Inferior parietal cortex (tissue), 1 donor: ENCODE measurements at regions not wholly inside any gene's neighbourhood (a gene's known extent, or its start where the extent isn't known, plus 50 kb on each side); places are given as distances from the start of the nearest gene placed in this dataset.
"Not testable (repeated sequence)": the region's sequence is repeated elsewhere in the genome, so short reads cannot be mapped to it uniquely, and the experiment has no call there.

Experiments
- DNase-seq: peaks from one replicate; pipeline ENCODE4 v3.0.0-alpha.2; 2016; ENCODE audit errors: extremely low spot score

GRCh38 chrY:7588176-7588575 is 676.6 kb upstream of the AMELY start:
- not testable (repeated sequence) for DNase-seq

DNA sequence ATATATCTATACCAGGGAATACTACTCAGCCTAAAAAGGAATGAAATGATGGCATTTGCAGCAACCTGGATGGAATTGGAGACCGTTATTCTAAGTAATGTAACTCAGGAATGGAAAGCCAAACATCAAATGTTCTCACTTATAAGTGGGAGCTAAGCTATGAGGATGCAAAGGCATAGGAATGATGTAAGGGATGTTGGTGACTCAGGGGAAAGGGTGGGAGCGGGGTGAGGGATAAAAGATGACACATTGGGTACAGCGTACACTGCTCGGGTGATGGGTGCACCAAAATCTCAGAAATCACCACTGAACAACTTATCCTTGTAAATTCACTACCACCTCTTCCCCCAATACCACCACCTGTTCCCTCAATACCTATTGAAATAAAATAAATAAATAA is 651.0 kb upstream of the AMELY start:
- DNase-seq = no peak

GRCh38 chrY:7557675-7558074 is 646.1 kb upstream of the AMELY start:
- no peak for DNase-seq

GRCh38 chrY:7555006-7555405 is 643.5 kb upstream of the AMELY start:
- DNase-seq = no peak

GRCh38 chrY:7545060-7545459 is 633.5 kb upstream of the AMELY start:
- DNase-seq = no peak

DNA sequence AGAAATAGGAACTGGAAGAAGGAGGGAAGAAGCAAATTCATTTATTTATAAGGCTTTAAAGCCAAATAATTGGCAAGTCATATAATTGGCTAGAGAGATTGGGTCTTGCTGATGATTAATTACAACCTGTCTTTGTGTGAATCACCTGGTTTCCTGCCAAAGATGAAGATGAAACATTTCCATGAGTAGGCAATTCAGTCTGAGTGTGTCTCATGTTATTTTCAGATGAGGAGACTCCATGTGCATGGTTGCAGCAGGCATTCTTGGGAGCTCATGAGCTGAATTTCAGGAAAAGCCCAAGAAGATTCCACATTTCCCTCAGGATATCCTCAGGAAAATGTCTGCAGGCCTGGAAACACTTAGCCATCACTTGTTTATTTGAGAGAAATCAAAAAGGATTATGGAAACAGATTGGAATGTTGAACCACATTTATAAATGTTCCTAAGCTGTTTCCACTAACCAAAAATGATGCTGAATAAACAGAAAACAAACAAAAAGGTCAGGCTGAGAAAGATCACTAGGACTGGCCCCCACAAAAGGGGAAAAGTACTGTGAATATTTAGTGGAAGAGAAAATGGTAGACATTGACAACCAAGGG is 632.7 kb upstream of the AMELY start:
- no peak for DNase-seq

- no peak for DNase-seq
Measured at GRCh38 chrY:7543506-7543905, 632.0 kb upstream of the AMELY start.

DNA sequence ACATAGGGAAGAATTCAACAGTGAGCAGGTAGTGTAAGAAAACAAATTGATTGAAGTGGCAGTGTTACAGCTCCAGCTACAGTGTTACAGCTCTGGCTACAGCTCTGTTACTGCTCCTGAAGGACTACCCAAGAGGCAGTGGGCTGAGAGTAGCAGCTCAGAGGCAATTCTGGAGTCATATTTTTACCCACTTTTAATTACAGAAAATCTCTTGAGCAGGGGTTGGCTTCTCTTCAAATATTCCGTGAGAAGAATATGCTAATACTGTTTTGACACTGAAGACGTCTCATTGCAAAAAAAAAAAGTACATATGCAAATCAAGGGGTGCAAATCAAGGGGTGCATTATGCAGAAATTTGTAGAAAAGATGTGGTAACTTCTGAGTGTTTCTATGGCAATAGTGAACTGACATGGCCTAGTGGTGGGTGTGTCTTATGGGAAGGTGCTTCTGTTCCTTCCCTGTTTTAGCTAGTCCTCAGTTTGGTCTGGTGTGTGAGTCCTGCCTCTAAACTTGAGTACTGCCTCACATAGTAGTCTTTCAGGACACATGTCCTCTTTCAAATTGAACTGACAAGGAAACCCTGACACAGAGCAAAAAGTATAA is 630.8 kb upstream of the AMELY start:
- DNase-seq = no peak

GRCh38 chrY:7529396-7529795 is 617.8 kb upstream of the AMELY start:
- DNase-seq = no peak

GRCh38 chrY:7527568-7527967 is 616.0 kb upstream of the AMELY start:
- DNase-seq = not testable (repeated sequence)

DNA sequence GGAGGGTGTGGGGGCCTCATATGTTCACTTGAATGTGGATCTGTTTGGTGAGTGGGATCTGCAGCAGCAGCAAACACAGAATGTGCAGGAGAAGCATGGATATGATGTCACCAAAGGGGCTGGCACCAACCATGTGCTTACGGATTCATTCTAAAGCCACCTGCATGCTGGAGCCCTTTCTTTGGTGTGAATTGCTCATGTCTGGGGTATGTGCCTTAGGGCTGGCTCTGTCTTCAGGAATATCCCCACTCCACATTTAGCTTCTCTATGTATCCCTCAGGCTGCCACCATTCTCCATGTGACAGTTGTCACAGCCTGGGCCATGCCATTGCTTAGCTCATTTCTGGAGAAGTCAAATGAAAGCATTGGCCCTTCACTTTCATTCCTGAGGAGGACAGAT is 606.8 kb upstream of the AMELY start:
- DNase-seq = no peak

- DNase-seq = no peak
Measured at GRCh38 chrY:7516268-7516667, 604.7 kb upstream of the AMELY start.

- DNase-seq = no peak
Measured at GRCh38 chrY:7515812-7516211, 604.3 kb upstream of the AMELY start.

DNA sequence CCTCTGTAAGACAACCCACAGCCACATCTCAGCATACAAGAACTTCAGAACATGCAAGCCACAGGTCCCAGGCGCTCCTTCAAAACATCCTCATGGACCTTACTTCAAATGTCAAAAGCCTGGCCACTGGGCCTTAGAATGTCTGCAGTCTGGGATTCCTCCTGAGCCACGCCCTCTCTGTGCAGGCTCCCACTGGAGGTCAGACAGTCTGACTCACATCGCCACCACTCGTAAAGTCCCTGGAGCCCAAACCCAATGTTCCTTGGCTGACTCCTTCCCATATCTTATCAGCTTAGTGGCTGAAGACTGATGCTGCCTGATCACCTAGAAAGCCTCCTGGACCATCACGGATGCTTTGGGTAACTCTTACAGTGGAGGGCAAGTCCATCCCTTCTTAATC is 591.3 kb upstream of the AMELY start:
- no peak for DNase-seq

GRCh38 chrY:7501236-7501635 is 589.7 kb upstream of the AMELY start:
- no peak for DNase-seq

- no peak for DNase-seq
Measured at GRCh38 chrY:7496001-7496400, 584.4 kb upstream of the AMELY start.

- not testable (repeated sequence) for DNase-seq
Measured at GRCh38 chrY:7484455-7485285, 573.1 kb upstream of the AMELY start.

DNA sequence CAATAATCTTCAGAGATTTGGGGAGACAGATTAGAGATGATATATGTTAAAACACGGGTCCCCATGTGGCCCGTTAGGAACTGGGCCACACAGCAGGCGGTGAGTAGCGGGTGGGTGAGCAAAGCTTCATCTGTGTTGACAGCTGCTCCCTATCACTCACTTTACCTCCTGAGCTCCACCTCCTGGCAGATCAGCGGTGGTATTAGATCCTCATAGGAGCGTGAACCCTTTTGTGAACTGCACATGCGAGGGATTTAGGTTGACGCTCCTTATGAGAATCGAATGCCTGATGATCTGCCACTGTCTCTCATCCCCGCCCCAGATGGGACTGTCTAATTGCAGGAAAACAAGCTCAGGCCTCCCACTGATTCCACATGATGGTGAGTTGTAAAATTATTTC is 560.4 kb upstream of the AMELY start:
- DNase-seq = no peak

GRCh38 chrY:7470037-7470436 is 558.5 kb upstream of the AMELY start:
- DNase-seq = no peak

- DNase-seq = no peak
Measured at GRCh38 chrY:7468951-7469745, 557.6 kb upstream of the AMELY start.

DNA sequence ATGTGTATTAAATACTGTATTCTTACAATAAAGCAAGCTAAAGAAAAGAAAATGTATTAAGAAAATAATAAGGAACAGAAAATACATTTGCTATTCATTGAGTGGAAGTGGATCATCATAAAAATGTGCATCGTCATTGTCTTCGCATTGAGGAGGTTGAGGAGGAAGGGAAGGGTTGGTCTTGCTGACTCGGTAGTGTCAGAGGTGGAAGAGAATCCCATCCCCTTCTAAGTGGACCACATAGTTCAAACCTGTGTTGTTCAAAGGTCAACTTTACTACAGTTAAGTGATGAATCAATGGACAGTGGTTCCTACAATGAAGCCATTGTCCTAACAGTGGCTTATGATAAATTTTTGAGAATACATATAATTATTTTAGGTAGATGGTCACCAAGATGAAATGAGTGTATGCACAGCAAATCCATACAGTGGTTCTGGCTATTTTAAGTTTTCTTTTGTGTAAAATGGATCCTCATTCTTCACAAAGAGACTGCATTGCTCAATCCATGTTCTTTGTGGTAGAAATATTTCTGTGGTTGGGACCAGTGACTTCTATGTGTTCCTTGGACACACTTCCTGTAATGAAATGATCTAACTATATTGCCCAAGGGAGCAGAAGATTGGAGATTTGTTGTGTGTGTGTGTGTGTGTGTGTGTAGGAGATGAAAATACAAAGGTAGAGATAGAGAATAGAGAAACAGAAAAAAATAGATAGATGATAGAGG is 556.4 kb upstream of the AMELY start:
- DNase-seq = no peak

GRCh38 chrY:7465185-7465621 is 553.7 kb upstream of the AMELY start:
- DNase-seq = no peak
